PC-3 (cell line): ENCODE measurements at regions not wholly inside any gene's neighbourhood (a gene's known extent, or its start where the extent isn't known, plus 50 kb on each side); places are given as distances from the start of the nearest gene placed in this dataset.

ENCODE experiments used
- ATAC-seq: fragments of 200-7000 bp; cut with Tn5 transposase; 2 replicates; pipeline ENCODE4 v1.9.1; 2020; ENCODE audit warnings: mild to moderate bottlenecking, moderate library complexity
- BruUV-seq: library from RNA; stranded (reverse); fragments of 400-500 nt; replicated peaks from 2 replicates; lab custom pipeline; 2021; lab: Mats Ljungman, UMichigan
- CTCF ChIA-PET: fragments of 300-600 bp; sonication (Branson Sonifier 250); formaldehyde crosslinking; loops from one replicate; lab custom pipeline; 2022; ENCODE audit warnings: antibody characterized with exemption; lab: Charles Lee
- POLR2A ChIA-PET: fragments of 300-600 bp; sonication (Branson Sonifier 250); formaldehyde crosslinking; loops from one replicate; lab custom pipeline; 2022; ENCODE audit warnings: antibody characterized with exemption; ENCODE audit not compliant: unreplicated experiment; lab: Charles Lee
- DNase-seq: peaks from one replicate; pipeline ENCODE4 v3.0.0-alpha.2; 2015
- H2AFZ ChIP-seq: fragments of 300-600 bp; sonication (generic); 2 replicates; pipeline ENCODE4 v1.6.0; 2016; ENCODE audit warnings: antibody characterized with exemption, low read length
- H3F3A ChIP-seq: fragments of 300-600 bp; sonication (generic); one replicate; pipeline ENCODE4 v1.6.0; 2017; ENCODE audit warnings: antibody characterized with exemption, low read length, control low read depth, mild to moderate bottlenecking; ENCODE audit not compliant: unreplicated experiment
- H3K27ac ChIP-seq: fragments of 300-600 bp; sonication (generic); 2 replicates; pipeline ENCODE4 v1.5.1; 2016; ENCODE audit warnings: mild to moderate bottlenecking, low read length
- H3K27me3 ChIP-seq: fragments of 300-600 bp; sonication (generic); 2 replicates; pipeline ENCODE4 v1.6.1; 2016; ENCODE audit warnings: low read length, mixed read lengths
- H3K36me3 ChIP-seq: fragments of 300-600 bp; sonication (generic); 2 replicates; pipeline ENCODE4 v1.6.1; 2016; ENCODE audit warnings: low read depth, mixed run types, low read length, mixed read lengths
- H3K4me1 ChIP-seq: fragments of 300-600 bp; sonication (generic); 2 replicates; pipeline ENCODE4 v1.5.1; 2016; ENCODE audit warnings: low read length; ENCODE audit not compliant: insufficient read depth
- H3K4me2 ChIP-seq: fragments of 300-600 bp; sonication (generic); 2 replicates; pipeline ENCODE4 v1.6.0; 2016; ENCODE audit warnings: low read length
- H3K4me3 ChIP-seq: fragments of 300-600 bp; sonication (generic); 2 replicates; pipeline ENCODE4 v1.5.1; 2016; ENCODE audit warnings: mild to moderate bottlenecking, low read length, mixed read lengths
- H3K79me2 ChIP-seq: fragments of 300-600 bp; sonication (generic); 2 replicates; pipeline ENCODE4 v1.6.1; 2017; ENCODE audit warnings: low read length, mixed read lengths
- H3K9ac ChIP-seq: fragments of 300-600 bp; sonication (generic); 2 replicates; pipeline ENCODE4 v1.6.0; 2016; ENCODE audit warnings: mild to moderate bottlenecking, low read length
- H3K9me2 ChIP-seq: fragments of 300-600 bp; sonication (generic); replicated peaks from 2 replicates; pipeline ENCODE4 v1.6.1; 2016; ENCODE audit warnings: mixed run types, low read length, mixed read lengths
- H3K9me3 ChIP-seq: fragments of 300-600 bp; sonication (generic); 2 replicates; pipeline ENCODE4 v1.6.1; 2016; ENCODE audit warnings: low read length, mixed read lengths
- H4K20me1 ChIP-seq: fragments of 300-600 bp; sonication (generic); 2 replicates; pipeline ENCODE4 v1.6.1; 2016; ENCODE audit warnings: low read length, mixed read lengths
- CTCF ChIP-seq: fragments of 300-600 bp; sonication (generic); conservative IDR thresholded peaks from 2 replicates; pipeline ENCODE4 v1.5.1; 2017; ENCODE audit warnings: antibody characterized with exemption, low read depth, mild to moderate bottlenecking, low read length
- EZH2 ChIP-seq: fragments of 300-600 bp; sonication (generic); IDR thresholded peaks from one replicate; pipeline ENCODE4 v1.6.1; 2017; ENCODE audit warnings: antibody characterized with exemption, mild to moderate bottlenecking, low read length; ENCODE audit not compliant: unreplicated experiment
- EZH2phosphoT487 ChIP-seq: fragments of 300-600 bp; sonication (generic); IDR thresholded peaks from 2 replicates; pipeline ENCODE4 v1.6.1; 2018; ENCODE audit warnings: mild to moderate bottlenecking, antibody characterized with exemption, low read length, borderline replicate concordance
- intact Hi-C: fragments of 100-400 bp; cut with micrococcal nuclease; formaldehyde crosslinking; loops from 2 replicates; pipeline ENCODE4 v1.9.0; 2023

GRCh38 chr14:82138431-82138830 is 604.8 kb upstream of the SEL1L start:
- Histone ChIP-seq H3K4me2 (no peak overlapping the region), H3F3A (no peaks in the 10 kb centered on the region), H2AFZ (no peak overlapping the region), H4K20me1 (no peaks in the 10 kb centered on the region), H3K9me2 (no peaks in the 10 kb centered on the region), H3K27ac (no peak overlapping the region), H3K27me3 (no peaks in the 10 kb centered on the region), H3K9ac (no peak overlapping the region), H3K9me3 (0 out of 2 replicates have a peak, but pooled peaks cover 20% of the 10 kb centered on the region), H3K4me1 (no peaks in the 10 kb centered on the region), H3K79me2 (no peaks in the 10 kb centered on the region), H3K36me3 (no peaks in the 10 kb centered on the region), H3K4me3 (no peak overlapping the region)
- intact Hi-C loops, result no loop called here
- POLR2A ChIA-PET, result no interaction called here
- DNase-seq (no peak), ATAC-seq (no peak)
- CTCF ChIA-PET, result no interaction called here
- no TSS peak for BruUV-seq
- TF ChIP-seq CTCF (no peak), EZH2phosphoT487 (no peak), EZH2 (no peak)

- POLR2A ChIA-PET, result no interaction called here
- Histone ChIP-seq H2AFZ (no peak overlapping the region), H3K36me3 (no peaks in the 10 kb centered on the region), H3K9ac (no peak overlapping the region), H3K9me3 (0 out of 2 replicates have a peak, but pooled peaks cover 9% of the 10 kb centered on the region), H3K27me3 (no peaks in the 10 kb centered on the region), H3K4me1 (no peaks in the 10 kb centered on the region), H3K4me3 (no peak overlapping the region), H3K79me2 (no peaks in the 10 kb centered on the region), H3F3A (no peaks in the 10 kb centered on the region), H3K9me2 (no peaks in the 10 kb centered on the region), H3K27ac (no peak overlapping the region), H4K20me1 (no peaks in the 10 kb centered on the region), H3K4me2 (no peak overlapping the region)
- DNase-seq (no peak), ATAC-seq (no peak)
- BruUV-seq, result no TSS peak
- no peak for TF ChIP-seq CTCF
- TF ChIP-seq EZH2, result no peak
- TF ChIP-seq EZH2phosphoT487, result no peak
- intact Hi-C loops, result no loop called here
- CTCF ChIA-PET, result no interaction called here
These were observed 613.2 kb upstream of the SEL1L start for GRCh38 chr14:82146846-82147245.

- no peaks in the 10 kb centered on the region for H3K36me3 ChIP-seq
- no peak overlapping the region for H3K4me2 ChIP-seq
- DNase-seq, result no peak
- H3K27me3 ChIP-seq, result no peaks in the 10 kb centered on the region
- H3K9me3 ChIP-seq, result 0 out of 2 replicates have a peak, but pooled peaks cover 5% of the 10 kb centered on the region
- ATAC-seq, result no peak
- ChIA-PET POLR2A (no interaction called here), CTCF (no interaction called here)
- no TSS peak for BruUV-seq
- no peak overlapping the region for H2AFZ ChIP-seq
- H3K4me3 ChIP-seq, result no peak overlapping the region
- H3K79me2 ChIP-seq, result no peaks in the 10 kb centered on the region
- TF ChIP-seq CTCF (no peak), EZH2 (no peak), EZH2phosphoT487 (no peak)
- no peaks in the 10 kb centered on the region for H3K9me2 ChIP-seq
- no peak overlapping the region for H3K27ac ChIP-seq
- no peaks in the 10 kb centered on the region for H4K20me1 ChIP-seq
- no peaks in the 10 kb centered on the region for H3F3A ChIP-seq
- no peak overlapping the region for H3K9ac ChIP-seq
- intact Hi-C loops, result no loop called here
- no peaks in the 10 kb centered on the region for H3K4me1 ChIP-seq
These were observed 620.0 kb upstream of the SEL1L start for GRCh38 chr14:82153689-82154088.
